Urothelium cell line (cell line): ENCODE measurements at regions not wholly inside any gene's neighbourhood (a gene's known extent, or its start where the extent isn't known, plus 50 kb on each side); places are given as distances from the start of the nearest gene placed in this dataset.
A peak's percentile ranks its signal among the peaks of the same experiment; 100 is the strongest.

Source experiments
- DNase-seq: peaks from one replicate; pipeline ENCODE4 v3.0.0; 2011; ENCODE audit warnings: low spot score, mixed read lengths
- FAIRE-seq: peaks from 2 replicates; lab custom pipeline; 2011; peaks lifted over from hg19 to GRCh38; lab: Jason Lieb, UNC

- FAIRE-seq (no peak), DNase-seq (no peak)
Measured at GRCh38 chrX:143800150-143800549, 79.6 kb upstream of the SPANXN2 start.

- no peak for DNase-seq
- FAIRE-seq, result no peak
Measured at GRCh38 chrX:143788265-143788664, 67.7 kb upstream of the SPANXN2 start.

- DNase-seq (no peak), FAIRE-seq (no peak)
Measured at GRCh38 chrX:143787341-143787740, 66.8 kb upstream of the SPANXN2 start.

DNA sequence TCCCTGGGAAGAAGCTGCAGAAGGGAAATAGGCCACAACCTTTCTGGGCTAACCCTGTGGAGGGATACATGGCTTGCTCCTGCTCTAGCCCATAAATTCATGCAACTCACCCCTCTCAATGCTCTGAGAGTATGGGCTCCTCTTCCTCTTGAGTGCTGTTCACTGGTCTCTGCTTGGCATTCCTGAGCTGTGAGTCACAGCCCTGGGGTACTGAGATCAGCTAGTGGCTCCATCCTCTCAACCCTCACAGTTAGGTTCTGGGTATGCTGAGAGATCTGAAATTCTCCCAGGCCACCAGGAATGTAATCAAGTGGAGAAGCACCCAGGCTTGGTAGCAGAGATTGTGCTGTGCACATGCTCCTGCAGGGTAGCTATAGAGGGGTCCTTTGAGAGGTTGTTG is 60.6 kb upstream of the SPANXN2 start:
- FAIRE-seq (no peak), DNase-seq (peak; percentile 32)
